ENCODE measurements at regions not wholly inside any gene's neighbourhood (a gene's known extent, or its start where the extent isn't known, plus 50 kb on each side); places are given as distances from the start of the nearest gene placed in this dataset.

DNA sequence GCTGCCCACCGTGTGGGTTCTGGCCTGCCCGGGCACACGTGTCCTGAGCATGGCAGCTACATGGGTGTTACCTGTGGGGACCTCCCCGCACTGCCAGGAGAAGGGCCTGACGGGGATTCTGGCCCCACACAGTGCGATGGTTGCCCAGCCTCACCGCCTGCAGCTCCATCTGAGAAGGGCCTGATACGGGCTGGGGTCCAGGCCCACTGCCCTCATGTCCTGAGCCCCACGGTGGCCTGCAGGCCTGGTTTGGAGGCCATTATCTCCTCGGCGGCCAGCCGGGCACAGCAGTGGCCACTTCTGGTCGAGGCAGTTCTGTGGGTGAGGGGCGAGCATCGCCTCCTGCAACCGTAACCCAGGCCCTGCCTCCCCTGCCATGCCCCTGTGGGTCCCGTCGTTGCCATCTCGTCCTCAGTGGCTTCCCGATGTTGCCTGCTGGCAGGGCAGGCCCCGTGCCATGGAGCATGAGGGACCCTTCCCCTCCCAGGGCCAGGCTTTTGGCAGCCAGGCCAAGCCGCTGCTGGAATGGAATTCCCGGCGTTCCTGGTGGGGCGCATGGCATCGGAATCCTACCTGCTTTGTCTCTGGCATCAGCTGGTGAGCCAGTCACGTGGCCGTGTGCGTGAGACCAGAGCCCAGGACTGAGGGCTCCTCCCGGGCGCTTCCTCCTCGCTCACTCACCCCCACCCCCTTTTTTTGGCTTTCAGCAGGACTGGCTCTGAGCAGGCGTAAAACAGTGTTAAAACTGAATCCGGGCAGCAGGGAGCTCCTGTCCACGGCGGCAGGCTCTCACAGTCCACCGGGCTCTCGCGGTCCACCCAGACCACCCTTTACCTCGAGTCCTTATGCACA, 71.9 kb upstream of the PPARA start:
- DNase-seq (ENCODE audit: low read depth in 2 of 2) = no peak

DNA sequence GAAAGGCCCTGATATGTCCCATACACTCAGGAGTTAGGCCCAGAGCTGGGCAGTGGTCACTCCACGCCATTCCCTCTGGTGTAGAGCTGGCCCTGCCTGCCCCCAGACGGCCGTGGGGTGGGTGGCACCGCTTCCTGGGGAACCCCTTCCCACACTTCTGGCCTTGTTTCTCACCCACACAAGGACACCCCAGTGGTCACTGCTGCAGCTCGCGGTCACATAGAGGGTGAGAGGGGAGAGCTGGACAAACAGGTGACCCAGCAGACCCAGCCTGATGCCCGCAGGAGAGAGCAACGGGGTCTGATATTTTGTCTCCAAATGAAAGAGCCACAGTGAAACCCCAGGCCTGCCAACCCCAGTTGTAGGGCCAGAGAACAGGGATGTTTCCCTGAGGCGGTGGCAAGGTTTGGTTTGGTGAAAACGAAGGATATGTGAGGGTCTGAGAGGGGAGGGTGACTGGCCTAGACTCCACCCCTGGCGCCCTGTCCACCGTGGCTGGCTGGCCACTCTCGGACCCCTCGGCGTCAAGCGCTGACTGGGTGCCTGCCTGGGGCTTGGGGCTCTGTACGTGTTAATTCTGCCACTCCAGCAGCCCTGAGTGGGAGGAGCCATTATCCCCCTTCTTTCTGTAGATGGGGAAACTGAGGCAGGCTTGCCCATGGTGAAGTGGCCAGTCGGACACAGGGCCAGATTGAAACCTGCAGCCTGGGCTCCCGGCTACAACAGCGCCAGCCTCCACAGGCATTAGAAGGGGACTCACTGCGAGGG, 71.0 kb upstream of the PPARA start:
- no peak for DNase-seq (ENCODE audit: low read depth in 2 of 2)

DNA sequence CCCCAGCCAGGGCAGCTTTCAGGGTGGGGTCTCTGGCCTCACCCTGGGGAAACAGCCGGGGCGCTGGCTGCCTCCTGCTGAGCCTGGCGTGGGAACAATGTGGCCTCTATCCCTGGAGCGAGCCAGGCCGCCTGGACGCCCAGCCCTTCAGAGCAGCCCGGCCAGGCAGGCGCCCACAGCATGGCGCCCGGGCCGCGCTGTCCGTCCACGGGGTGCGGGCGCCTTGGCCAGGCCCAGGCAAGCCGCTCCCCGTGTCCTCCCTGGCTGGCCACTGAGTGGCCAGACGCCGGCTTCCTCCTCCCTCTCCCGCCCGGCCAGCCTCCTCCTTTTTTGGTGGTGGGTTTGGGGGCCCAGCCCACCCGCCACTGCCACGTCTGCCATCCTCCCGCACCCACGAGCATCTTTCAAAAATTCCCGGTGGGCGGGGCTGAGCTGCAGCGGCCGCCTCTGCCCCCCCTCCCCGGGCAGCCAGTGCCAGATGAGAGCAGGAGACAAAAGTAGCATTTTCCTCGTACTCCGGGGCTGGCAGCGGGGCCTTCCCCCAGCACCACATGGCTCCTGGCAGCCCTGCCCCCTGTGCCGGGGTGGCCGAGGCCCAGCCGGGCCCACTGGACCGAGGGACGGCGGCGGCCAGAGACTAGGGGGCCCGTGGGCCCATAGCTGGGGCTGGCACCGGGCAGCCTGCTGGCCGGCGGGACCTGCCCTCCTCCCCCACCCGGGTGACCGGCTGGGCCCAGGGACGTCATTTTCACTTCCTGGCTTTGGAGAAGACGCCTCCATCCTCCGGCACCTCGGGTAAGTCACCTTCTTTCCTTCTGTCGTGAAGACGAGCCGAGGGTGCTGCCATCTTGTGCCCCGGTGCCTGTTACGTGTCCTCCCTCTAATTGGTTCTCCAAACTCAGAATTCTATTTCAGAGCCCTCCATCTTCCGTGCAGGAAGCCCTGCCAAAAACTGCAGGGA, 70.2 kb upstream of the PPARA start:
- no peak for DNase-seq (ENCODE audit: low read depth in 2 of 2)

DNA sequence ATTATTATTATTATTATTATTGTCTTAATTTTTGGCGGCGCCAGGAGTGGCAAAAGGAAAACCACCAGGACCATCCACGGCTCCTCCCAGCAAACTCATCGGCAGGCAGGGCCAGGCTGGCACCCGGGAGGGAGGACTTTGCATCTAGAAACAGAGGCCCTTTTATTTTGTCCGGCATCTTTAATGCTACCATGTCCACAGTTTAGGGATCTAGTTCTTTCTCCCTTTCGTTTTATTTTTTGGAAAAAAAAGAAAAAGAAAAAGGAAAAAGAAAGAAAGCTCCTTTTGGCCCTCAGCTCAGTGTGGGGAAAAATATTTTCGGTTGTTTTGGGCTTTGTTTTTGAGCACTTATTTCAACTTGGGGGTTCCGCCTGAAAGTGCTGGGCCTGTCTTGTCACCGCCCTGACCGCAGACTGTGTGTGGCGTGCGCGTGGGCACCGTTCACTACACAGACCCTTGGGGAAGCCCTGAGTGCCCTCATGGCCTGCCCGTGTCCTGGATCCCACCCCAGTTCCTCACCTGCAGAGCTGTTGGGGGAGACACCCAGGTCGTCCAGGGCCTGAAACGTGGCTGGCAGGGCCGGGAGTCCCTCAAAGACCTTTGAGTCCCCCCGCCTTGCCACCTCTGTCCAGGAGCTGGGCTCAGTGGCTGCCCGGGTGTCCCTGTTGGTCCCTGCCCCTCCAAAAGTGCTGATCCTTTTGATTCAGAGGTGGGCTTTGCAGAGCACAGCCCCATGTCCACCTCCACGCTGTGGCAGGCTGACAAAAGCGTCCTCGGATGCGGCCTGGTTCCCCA, 69.1 kb upstream of the PPARA start:
- no peak for DNase-seq (ENCODE audit: low read depth in 2 of 2)

DNA sequence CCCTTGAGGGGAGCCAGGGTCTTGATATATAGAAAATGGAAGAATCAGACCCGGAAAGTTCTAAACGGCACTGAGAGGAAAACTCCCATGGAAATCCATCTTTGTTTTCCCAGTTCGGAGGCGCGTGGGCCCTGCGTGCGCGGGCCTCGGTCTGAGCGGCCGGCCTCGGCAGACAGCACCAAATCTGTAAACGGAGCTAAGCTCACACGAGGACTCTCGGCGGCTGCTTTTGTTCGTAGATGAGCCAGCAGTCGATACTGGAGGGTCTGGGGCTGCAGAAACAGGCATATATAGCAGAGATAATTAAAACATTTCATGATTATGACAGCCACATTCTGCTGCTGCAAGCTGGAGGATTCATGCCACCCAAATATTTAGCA, 68.5 kb upstream of the PPARA start:
- DNase-seq (ENCODE audit: low read depth in 2 of 2) = no peak

DNA sequence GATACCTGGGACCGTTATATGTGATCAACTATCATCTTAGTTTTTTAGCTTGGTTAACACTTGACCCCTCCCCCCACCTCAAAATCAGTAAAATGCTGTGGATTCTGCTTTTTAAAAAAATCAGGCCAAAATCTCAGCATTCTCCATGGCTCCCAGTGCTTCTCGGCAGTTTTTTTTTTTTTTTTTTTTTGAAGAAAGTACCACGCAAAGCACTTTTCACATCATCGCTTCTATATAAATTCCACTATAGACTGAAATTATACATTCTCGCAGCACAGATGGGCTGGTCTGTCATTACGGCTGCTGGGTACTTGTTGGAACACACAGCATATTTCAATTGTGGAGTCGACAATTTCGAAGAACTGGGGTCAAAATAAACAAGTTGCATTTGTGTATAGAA, 67.7 kb upstream of the PPARA start:
- no peak for DNase-seq (ENCODE audit: low read depth in 2 of 2)

DNA sequence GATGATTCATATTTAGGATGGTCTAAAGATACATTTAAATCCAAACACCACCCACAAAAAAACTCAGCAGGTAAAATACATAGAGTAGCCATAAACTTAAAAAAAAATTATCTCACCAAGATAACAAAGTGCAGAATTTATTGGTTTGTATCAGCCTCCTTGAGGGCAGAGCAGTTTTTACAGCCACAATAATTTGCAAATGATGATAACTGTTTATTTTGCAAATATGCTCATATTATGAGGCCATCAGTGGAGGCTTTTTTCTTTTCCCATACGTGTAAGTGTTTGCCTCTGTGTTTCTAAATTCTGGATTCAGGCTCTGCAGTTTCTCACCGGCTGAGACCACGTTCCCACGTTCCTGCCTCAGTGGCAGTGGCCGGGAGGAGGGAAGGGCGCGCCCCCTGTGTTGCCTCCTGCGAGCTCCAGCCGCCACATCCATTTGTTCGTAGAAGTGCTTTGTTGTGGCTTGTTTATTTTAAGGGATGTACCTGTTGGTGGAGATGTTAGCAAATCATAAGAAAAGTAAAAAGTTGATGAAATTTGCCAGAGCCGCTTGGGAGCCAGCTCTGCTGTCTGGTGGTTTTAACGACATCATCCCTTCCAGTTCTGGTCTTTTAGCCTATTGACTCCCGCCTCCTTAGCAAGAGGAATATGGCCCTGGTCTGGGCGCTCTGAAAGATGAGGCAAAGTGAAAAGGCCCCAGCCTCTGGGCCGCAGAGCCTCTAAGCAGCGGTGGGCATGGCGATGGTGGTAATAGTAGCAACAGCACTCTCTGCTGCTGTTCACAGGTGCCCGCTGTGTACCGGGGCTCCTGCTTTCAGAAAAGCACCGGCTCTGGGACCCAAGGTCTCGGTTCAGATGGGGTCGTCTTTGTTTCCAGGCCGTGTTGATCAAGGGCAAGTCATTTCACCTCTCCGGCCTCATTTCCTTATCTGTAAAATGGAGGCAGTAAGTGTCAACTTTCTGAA, 66.7 kb upstream of the PPARA start:
- DNase-seq (ENCODE audit: low read depth in 2 of 2) = no peak

DNA sequence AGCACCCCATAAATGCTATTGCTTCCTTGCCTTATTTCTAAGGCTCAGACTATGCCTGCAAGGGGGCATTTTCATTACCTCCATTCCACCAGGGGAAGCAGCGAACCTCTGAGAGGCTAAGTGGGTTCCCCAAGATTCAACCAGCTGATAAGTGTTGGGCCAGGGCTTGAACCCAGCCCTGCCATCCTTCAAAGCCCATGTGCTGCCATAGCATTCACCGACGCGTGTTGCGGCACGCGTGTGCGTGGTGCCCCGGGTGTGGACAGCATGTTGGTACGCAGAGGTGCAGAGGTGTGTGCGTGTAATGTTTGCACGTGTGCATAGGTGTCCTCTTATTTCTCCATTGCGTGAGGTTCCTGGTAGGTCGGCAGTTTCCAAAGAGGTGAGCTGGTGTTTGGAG, 66.0 kb upstream of the PPARA start:
- DNase-seq (ENCODE audit: low read depth in 2 of 2) = no peak

DNA sequence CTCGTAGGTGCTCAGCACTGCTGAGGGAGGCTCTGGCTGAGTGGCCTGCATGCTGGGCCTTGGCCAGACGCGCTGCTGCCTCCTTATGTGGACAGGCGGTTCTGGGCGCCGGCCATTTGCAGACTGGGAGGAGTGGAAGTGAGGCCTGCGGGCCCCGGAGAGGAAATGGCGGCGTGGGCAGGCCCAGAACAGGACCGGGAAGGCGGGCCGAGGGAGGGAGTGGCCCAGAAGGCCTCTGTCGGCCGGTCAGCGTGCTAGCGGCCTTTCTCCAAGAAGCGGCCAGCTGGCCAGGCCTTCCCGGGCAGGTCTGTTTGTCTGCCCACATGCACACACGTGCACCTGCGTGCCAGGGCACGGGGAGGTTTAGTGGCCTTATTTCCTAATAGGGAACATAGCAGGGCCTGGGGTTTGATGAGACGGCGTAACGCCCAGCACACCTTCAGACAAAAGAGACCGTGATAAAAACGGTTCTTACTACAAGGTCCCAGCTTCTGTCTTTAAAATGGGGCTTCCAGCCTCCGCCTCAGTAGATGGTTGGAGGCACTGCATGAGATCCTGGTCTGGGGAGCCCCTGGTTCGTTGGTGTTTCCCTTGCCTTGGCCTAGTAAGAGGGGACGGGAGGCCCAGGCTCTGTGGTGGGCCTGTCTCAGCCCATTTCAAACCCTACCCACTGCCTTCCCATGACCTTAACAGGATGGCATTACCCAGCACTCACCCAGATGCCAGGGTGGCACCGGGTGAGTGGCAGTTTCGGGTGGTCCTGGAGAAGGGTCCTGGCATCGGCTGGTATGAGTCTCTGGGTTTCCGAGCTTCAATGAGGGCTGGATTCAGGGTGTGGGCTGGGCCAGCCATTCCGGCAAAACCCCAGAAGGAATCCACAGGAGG, 65.1 kb upstream of the PPARA start:
- DNase-seq (ENCODE audit: low read depth in 2 of 2) = no peak

DNA sequence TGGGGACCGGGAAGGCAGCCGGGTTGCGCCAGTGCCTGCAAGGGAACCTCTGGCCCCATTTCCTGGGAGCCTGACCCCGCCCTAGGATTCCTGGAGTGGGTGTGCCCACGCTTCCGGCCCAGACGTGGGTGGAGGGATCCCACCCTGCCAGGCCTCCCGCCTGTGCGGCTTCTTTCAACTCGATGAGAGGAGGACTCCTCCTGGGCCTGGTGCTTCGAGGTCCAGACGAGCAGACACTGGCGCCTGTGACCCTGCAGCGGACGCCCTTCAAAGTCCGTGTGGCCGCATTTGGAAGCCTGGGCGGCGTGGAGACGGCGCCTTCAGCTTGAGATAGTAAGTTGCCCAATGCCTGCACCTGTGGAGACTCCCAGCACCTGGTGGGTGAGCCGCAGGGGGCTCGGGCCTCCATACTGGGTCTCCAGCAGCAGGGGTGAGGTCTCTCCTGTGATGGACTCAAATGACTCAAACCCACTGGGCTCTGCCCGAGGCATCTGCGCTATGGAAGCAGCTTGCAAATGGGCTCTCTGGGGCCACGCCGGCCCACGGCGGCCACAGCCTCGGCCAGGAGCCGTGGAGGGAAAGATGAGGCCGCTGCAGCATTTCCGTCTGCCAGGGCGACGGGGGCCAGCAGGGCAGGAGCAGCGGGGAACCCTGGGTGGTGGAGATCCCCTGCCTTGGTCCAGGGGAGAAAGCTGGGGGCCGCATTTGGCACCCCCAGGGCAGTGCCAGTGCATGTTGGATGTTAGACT, 64.3 kb upstream of the PPARA start:
- DNase-seq (ENCODE audit: low read depth in 2 of 2) = no peak

DNA sequence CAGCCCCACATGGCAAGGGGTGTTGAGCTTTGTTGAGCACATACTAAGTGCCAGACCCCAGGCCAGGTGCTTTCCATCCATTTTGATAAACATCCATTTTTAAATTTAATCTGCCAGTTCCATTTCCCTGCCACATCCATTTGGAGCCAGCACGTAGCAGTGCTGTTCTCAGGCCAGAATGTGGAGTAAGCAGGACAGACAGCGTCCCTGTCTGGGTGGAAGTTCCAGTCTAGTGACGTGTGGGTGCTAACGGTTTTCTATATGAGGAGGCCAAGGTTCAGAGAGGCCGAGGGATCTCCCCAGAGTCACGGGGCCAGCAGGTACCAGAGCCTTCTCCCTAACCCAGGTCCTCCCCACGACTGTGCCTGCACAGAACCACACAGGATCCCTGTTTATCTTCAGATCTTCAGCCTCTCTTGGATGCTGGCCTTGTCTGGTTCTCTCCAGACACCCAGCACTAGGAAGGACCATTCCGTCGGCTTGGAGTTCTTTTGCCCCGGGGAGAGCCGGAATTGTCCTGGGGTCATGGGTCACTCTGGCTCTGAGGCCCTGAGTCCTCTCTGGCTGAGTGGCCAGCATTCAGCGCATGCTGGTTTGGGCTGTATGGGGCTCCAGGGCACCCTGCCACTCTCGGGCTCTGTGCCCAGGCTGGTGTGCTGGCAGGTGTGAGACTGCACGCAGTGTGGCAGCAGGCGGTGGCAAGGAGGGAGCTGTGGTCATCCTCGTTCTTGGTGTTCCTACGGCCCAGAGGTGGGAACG, 63.6 kb upstream of the PPARA start:
- no peak for DNase-seq (ENCODE audit: low read depth in 2 of 2)

DNA sequence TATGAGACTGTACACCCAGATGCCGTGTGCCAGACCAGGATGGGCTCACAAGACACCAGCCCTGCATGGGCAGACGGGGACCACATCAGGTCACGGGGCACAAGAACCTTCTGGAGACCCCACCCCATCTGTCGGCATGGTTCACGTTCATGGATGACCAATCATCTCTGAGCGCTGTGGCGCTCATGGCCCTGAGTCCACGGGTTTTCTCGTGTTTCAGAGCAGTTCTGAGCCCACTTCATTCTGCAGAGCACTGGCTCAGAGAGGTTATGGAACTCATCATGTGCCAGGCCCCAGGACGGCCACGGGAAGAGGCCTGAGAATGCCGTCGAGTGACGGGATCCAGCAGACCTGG, 63.0 kb upstream of the PPARA start:
- DNase-seq (ENCODE audit: low read depth in 2 of 2) = no peak

DNA sequence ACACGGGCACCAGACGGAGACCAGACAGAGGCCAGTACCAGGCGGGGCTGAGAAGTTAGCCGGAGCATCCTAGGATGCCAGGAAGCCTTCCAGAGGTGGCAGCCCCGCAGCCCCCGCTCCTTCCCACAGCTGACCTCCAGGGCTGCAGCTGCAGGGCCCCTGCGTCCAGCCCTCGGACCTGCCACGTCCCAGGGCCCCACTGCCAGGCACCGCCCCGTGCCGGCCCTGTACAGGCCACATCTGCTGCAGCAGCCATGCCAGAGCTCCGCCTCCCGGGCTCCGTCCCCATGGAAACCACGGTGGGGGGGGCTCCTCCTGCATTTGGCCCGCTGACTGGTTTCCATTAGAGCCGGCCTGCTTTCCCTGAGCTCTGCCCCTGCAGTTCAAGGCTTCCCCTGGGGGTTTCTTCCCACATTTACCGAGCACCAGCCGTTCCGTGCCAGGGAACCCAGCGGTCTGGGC, 62.5 kb upstream of the PPARA start:
- no peak for DNase-seq (ENCODE audit: low read depth in 2 of 2)

DNA sequence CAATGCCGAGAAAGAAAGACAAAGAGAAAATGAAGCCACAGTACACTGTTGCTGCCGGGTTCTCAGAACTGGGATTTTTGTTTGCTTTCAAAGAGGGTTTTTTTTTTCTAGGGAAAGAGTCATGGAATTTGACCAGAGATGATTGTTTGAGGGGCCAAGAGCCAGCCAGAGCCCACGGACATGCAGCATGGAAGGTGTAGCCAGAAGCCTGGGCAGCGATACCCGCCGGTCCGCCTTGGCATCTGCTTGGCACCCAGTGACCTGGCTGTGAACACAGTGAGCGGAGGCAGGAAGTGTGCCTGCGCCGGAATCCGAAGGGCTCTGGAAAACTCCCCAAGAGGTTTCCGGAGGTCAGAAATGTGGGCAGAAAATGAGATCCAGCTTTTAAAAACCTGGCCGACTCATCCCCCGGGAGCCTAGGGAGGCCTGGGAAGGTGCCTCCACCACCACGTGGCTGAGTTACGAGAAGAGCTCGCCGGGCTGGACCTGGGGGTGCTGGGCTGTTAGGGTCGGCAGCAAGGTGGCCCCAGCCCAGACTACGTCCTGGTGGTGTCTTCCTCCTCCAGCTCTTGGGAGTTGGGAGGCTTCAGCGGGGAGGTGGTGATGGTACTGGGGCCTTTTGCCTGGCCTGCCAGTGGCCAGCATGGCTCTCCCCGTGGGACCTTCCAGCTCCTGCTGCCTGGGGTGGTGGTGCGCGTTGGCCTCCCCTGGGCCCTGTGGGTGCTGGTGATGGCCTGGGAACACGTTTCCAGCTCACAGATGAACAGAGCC, 61.6 kb upstream of the PPARA start:
- DNase-seq (ENCODE audit: low read depth in 2 of 2) = no peak

DNA sequence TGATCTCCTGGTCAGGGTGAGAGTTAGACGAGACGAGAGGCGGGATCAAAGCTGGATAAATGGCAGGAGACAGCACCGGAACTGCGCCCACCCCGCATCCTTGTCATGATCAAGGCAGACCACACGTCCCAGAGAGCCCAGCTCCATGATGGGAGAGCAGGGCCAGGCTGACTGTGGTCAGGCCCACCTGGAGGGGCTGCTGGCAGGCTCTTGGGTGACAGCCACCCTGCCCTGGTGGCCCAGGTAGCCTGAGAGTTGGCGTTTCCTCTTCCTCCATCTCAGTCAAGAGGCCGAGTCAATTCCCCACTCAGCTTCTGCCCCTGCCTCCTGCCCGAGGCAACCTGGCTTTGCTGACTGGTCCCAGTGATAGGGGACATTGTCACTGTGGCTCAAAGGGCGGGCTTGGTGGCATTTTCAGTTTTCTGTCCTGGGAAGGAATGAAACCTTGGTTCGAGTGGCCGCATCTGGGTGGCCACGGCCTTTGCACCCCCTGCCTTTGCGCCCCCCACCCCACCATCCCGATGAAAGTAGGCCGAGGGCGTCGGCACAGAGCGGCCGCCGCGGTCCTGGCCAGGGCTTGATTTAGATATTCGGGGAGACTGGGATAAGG, 60.8 kb upstream of the PPARA start:
- no peak for DNase-seq (ENCODE audit: low read depth in 2 of 2)

DNA sequence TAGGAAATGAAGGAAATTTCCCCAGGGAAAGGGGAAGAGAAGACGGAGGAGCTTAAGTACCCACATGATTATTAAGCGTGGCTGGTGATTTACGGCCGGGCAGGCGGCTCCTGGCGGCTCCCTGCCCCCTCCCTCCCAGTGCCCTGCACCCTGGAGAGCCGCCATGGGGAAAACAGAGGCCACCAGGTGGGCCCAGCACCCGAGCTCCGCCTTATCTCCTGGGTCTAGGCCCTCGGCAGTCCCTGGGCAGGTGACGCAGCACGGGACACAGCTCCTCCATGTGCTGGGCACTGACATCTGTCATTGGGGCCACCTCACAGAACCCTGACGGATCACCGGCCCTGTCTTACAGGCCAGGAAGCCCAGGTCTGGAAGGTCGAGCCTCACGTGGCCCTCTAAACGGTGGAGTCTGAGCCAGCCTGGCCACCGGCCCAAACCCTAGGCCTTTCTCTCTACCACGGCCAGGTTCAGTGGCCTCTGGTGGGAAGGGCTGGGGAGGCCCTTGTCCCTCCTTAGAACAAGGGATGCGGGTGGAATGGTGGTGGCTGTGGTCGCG, 60.2 kb upstream of the PPARA start:
- DNase-seq (ENCODE audit: low read depth in 2 of 2) = no peak
